WI38 (cell line): ENCODE measurements at regions not wholly inside any gene's neighbourhood (a gene's known extent, or its start where the extent isn't known, plus 50 kb on each side); places are given as distances from the start of the nearest gene placed in this dataset.
"Not testable (repeated sequence)": the region's sequence is repeated elsewhere in the genome, so short reads cannot be mapped to it uniquely, and the experiment has no call there.

Source experiments
- H3K4me3 ChIP-seq: 2 replicates; pipeline ENCODE4 v1.5.1; 2011; ENCODE audit warnings: low read depth, mild to moderate bottlenecking, control low read depth, low read length
- TF ChIP-seq, protein P1 (sequence below): IDR thresholded peaks from 2 replicates; pipeline ENCODE4 v1.5.1; 2012; ENCODE audit warnings: low read depth, mild to moderate bottlenecking, control low read depth, low read length

DNA sequence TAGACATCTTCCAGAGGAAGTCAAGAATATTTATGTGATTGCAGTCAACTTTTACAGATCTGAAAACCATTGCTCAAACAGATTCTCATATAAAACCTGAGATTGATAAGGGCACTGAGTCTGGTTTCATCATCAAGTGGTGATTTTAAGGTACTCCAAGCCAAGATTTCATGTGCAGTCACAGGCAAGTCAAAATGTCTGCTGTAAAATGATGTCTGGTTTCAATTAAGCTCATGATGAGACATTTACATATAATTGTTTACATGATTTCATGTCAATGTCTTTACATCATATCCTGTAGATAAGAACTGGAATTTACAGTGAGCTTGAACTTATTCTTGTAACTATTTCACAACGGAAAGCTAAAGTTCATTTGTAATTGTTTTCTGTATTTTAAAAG, 1215.5 kb downstream of the ROBO2 start:
- TF ChIP-seq, protein P1, sequence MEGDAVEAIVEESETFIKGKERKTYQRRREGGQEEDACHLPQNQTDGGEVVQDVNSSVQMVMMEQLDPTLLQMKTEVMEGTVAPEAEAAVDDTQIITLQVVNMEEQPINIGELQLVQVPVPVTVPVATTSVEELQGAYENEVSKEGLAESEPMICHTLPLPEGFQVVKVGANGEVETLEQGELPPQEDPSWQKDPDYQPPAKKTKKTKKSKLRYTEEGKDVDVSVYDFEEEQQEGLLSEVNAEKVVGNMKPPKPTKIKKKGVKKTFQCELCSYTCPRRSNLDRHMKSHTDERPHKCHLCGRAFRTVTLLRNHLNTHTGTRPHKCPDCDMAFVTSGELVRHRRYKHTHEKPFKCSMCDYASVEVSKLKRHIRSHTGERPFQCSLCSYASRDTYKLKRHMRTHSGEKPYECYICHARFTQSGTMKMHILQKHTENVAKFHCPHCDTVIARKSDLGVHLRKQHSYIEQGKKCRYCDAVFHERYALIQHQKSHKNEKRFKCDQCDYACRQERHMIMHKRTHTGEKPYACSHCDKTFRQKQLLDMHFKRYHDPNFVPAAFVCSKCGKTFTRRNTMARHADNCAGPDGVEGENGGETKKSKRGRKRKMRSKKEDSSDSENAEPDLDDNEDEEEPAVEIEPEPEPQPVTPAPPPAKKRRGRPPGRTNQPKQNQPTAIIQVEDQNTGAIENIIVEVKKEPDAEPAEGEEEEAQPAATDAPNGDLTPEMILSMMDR: no peak
- H3K4me3 ChIP-seq: no peak overlapping the region

DNA sequence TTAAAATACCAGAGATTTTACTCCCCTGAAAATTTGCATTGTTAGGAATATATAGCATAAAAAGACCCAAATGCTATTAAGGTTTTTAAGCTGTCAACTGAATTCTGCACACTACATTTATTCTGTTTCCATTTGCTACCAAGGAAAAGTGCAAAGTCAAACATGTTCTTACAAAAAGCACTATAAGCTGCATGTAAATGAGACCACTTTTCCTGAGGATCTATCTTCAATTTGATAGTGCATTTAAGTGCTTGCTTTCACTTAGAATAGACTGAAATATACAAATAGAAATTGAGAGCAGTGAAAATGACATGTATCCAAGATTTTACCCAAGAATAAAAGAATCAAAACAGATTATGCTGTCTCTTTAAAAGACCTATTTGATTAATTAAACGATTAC, 1216.2 kb downstream of the ROBO2 start:
- no peak overlapping the region for H3K4me3 ChIP-seq
- TF ChIP-seq, protein P1: no peak

DNA sequence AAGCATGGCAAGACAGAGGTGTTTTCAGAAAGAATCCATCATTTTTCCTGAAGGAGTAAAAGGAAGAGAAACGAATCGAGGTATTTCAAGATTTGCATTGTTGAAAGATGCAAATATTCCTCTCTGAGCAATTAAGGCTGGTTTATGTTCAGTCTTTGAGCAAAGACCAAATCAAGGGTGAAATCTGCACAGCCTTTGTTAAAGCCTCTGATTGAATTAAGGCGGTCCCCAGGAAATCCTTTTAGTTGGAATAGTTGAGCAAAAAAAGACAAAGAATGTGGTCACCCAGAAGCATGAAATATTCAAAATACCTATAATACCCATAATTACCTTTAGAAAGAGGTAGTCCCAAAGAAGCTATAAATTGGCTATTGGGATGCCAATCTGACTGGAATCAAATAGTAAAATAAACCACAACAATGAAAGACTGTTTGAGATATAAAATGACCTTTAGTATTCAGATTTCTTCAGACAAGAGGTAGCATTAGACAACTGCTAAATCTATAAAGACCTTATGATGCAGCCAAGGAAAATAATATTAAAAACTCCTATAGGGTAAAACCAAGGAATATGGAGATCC, 1218.1 kb downstream of the ROBO2 start:
- H3K4me3 ChIP-seq: no peak overlapping the region
- TF ChIP-seq, protein P1: no peak

DNA sequence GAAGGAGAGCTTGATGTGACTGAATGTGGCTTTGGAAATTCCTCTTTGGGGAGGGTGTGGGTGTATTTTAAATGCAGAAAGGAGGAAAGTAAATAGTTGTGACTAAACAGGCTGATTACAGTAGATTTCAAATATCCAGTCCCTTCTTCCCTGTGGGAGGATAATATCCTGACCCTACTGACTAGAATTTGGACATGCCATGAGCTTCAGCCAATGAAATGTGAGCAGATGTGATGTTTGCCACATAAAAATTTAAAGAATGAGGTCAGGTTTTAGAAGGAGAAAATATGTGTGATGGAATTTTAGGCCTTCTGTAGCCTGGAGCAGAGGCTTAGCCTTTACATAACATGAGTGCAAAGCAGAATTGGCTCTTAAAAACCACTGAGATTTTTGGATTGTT, 1218.9 kb downstream of the ROBO2 start:
- no peak overlapping the region for H3K4me3 ChIP-seq
- TF ChIP-seq, protein P1: no peak

DNA sequence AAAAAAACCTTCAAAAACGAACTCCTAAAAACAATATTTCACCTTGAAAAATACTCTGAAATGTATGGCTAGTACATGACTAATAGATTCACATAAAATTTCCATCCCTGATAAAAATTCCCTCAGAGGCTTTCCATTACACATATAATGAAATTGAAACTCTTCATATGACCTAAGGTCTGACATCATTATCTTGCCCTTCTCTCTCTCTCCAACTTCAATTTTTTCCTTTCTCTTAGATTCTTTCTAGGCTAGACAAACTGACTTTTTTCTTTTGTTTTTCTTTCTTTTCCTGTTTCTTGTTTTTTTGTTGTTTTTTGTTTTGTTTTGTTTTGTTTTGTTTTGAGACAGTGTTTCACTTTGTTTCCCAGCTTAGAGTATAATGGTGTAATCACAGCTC, 1220.5 kb downstream of the ROBO2 start:
- no peak overlapping the region for H3K4me3 ChIP-seq
- TF ChIP-seq, protein P1: no peak

DNA sequence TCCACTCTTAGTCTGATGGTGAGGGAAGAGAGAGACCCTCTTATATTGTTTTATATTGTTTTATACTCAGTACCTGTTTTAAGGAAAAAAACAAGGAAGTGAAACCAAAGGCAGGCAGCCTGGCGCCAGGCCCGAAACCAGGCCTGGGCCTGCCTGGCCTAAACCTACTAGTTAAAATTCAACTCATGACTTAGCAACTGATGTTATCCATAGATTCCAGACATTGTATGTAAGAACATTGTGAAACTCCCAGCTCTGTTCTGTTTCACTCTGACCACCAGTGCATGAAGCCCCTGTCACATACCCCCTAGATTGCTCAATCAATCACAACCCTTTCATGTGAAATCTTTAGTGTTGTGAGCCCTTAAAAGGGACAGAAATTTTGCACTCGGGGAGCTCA, 1226.7 kb downstream of the ROBO2 start:
- H3K4me3 ChIP-seq: not testable (repeated sequence)

DNA sequence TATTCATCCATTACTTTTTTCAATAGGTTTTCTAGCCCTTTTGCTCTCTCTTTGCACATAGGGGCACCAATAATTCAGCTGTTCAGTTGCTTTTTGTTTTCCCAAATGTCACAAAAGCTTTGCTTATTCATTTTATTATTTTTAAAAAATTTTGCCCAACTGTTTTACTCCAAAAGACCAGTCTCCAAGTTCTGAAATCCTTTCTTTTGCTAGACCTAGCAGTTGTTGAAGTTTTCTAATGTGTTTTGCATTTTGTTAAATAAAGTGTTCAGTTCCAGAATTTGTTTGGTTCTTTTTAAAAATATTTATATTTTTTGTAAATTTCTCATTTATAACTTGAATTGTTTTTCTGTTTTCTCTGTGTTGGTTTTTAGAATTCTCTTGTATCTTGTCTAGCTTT, 1227.3 kb downstream of the ROBO2 start:
- no peak overlapping the region for H3K4me3 ChIP-seq
- TF ChIP-seq, protein P1: no peak

DNA sequence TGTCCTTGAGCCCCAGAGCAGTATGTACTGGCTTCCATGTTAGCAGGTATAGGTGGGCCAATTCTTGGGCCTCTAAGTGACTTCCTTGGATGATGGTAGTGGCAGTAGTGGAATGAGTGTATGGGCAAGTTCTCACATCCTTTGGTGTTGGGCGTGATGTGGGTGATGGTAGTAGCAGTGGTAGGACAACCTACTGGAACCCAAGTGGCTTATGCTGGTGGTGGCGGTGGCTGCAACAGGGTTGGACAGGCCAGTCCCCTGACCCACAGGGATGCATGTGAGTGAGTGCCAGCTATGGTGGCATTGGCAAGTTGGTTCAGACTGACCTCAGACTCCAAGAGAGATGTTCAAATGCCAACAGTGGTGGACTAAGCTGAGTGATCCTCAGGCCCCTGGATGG, 1228.2 kb downstream of the ROBO2 start:
- TF ChIP-seq, protein P1: no peak

More for the DNA sequence above, 1228.2 kb downstream of the ROBO2 start:
- H3K4me3 ChIP-seq: no peak overlapping the region
